SK-N-MC (cell line): ENCODE measurements at regions not wholly inside any gene's neighbourhood (a gene's known extent, or its start where the extent isn't known, plus 50 kb on each side); places are given as distances from the start of the nearest gene placed in this dataset.

Source experiments
- DNase-seq: peaks from one replicate; pipeline ENCODE4 v3.0.0-alpha.2; 2011; ENCODE audit warnings: low read depth, low spot score
- H3K27ac ChIP-seq: fragments of 200-600 bp; sonication (generic); 2 replicates; pipeline ENCODE4 v1.5.1; 2016; ENCODE audit warnings: mixed run types
- H3K36me3 ChIP-seq: fragments of 200-600 bp; sonication (generic); 2 replicates; pipeline ENCODE4 v1.6.1; 2017; ENCODE audit warnings: antibody characterized with exemption, low read length, mixed read lengths; ENCODE audit not compliant: insufficient read depth
- H3K4me3 ChIP-seq: fragments of 200-600 bp; sonication (generic); 2 replicates; pipeline ENCODE4 v1.5.1; 2016
- H3K9ac ChIP-seq: fragments of 200-600 bp; sonication (generic); 2 replicates; pipeline ENCODE4 v1.8.0; 2017; ENCODE audit warnings: mixed run types, mixed read lengths; ENCODE audit not compliant: insufficient read length
- H3K9me3 ChIP-seq: fragments of 200-600 bp; sonication (generic); 2 replicates; pipeline ENCODE4 v1.6.1; 2017; ENCODE audit warnings: low read depth, mild to moderate bottlenecking, antibody characterized with exemption, low read length, moderate library complexity, mixed read lengths
- EZH2 ChIP-seq: fragments of 200-600 bp; sonication (generic); IDR thresholded peaks from one replicate; pipeline ENCODE4 v1.6.1; 2017; ENCODE audit warnings: antibody characterized with exemption
- FOXP2 ChIP-seq: optimal IDR thresholded peaks from 2 replicates; pipeline ENCODE3; 2011; ENCODE audit warnings: mild to moderate bottlenecking, moderate library complexity; ENCODE audit not compliant: insufficient read depth; ENCODE audit errors: extremely low read length, control extremely low read depth
- POLR2AphosphoS5 ChIP-seq: IDR thresholded peaks from 2 replicates; pipeline ENCODE4 v1.6.1; 2012; ENCODE audit warnings: mild to moderate bottlenecking, low read depth, low read length, borderline replicate concordance

- H3K9ac ChIP-seq: no peak overlapping the region
- TF ChIP-seq FOXP2: no peak
- no peak for TF ChIP-seq POLR2AphosphoS5
- no peak for TF ChIP-seq EZH2
- H3K27ac ChIP-seq: no peak overlapping the region
Observed at GRCh38 chr7:17584822-17585221, 286.4 kb downstream of the AHR start.

GRCh38 chr7:17586711-17587110, 288.3 kb downstream of the AHR start:
- Histone ChIP-seq H3K4me3 (no peak overlapping the region), H3K9me3 (no peaks in the 10 kb centered on the region), H3K36me3 (no peaks in the 10 kb centered on the region), H3K9ac (no peak overlapping the region), H3K27ac (no peak overlapping the region)
- no peak for DNase-seq
- TF ChIP-seq POLR2AphosphoS5: no peak
- TF ChIP-seq EZH2: no peak
- no peak for TF ChIP-seq FOXP2

More at GRCh38 chr7:17584822-17585221, 286.4 kb downstream of the AHR start:
- no peak overlapping the region for H3K4me3 ChIP-seq
- DNase-seq: no peak
- H3K9me3 ChIP-seq: no peaks in the 10 kb centered on the region
- no peaks in the 10 kb centered on the region for H3K36me3 ChIP-seq

- H3K36me3 ChIP-seq: no peaks in the 10 kb centered on the region
- H3K9me3 ChIP-seq: no peaks in the 10 kb centered on the region
- no peak overlapping the region for H3K9ac ChIP-seq
- TF ChIP-seq POLR2AphosphoS5: no peak
- no peak for TF ChIP-seq EZH2
- TF ChIP-seq FOXP2: no peak
- no peak overlapping the region for H3K27ac ChIP-seq
- DNase-seq: no peak
- H3K4me3 ChIP-seq: no peak overlapping the region
Observed at GRCh38 chr7:17588730-17589129, 290.3 kb downstream of the AHR start.

GRCh38 chr7:17589671-17590070, 291.2 kb downstream of the AHR start:
- no peak for DNase-seq
- Histone ChIP-seq H3K9me3 (no peaks in the 10 kb centered on the region), H3K9ac (no peak overlapping the region), H3K27ac (no peak overlapping the region), H3K36me3 (no peaks in the 10 kb centered on the region), H3K4me3 (no peak overlapping the region)
- TF ChIP-seq FOXP2: no peak

- Histone ChIP-seq H3K27ac (no peak overlapping the region), H3K9ac (no peak overlapping the region), H3K36me3 (no peaks in the 10 kb centered on the region), H3K4me3 (no peak overlapping the region), H3K9me3 (no peaks in the 10 kb centered on the region)
- TF ChIP-seq FOXP2: no peak
- no peak for TF ChIP-seq EZH2
- no peak for TF ChIP-seq POLR2AphosphoS5
- no peak for DNase-seq
Observed at GRCh38 chr7:17590221-17590620, 291.8 kb downstream of the AHR start.

GRCh38 chr7:17593819-17594419, 295.5 kb downstream of the AHR start:
- TF ChIP-seq POLR2AphosphoS5: no peak
- Histone ChIP-seq H3K9ac (no peak overlapping the region), H3K9me3 (no peaks in the 10 kb centered on the region), H3K4me3 (no peak overlapping the region), H3K36me3 (no peaks in the 10 kb centered on the region), H3K27ac (no peak overlapping the region)
- no peak for DNase-seq

GRCh38 chr7:17595546-17595945, 297.1 kb downstream of the AHR start:
- Histone ChIP-seq H3K36me3 (no peaks in the 10 kb centered on the region), H3K9ac (no peak overlapping the region), H3K27ac (no peak overlapping the region), H3K4me3 (no peak overlapping the region), H3K9me3 (no peaks in the 10 kb centered on the region)
- no peak for TF ChIP-seq FOXP2
- DNase-seq: no peak

GRCh38 chr7:17598305-17598704, 299.9 kb downstream of the AHR start:
- H3K9ac ChIP-seq: no peak overlapping the region
- no peak for DNase-seq
- H3K36me3 ChIP-seq: no peaks in the 10 kb centered on the region
- no peak overlapping the region for H3K27ac ChIP-seq
- no peaks in the 10 kb centered on the region for H3K9me3 ChIP-seq
- H3K4me3 ChIP-seq: no peak overlapping the region
- TF ChIP-seq FOXP2 (no peak), EZH2 (no peak), POLR2AphosphoS5 (no peak)

- no peak overlapping the region for H3K27ac ChIP-seq
- no peak for DNase-seq
- no peak overlapping the region for H3K9ac ChIP-seq
Observed at GRCh38 chr7:17598846-17599245, 300.4 kb downstream of the AHR start.

More at GRCh38 chr7:17598846-17599245, 300.4 kb downstream of the AHR start:
- no peaks in the 10 kb centered on the region for H3K36me3 ChIP-seq
- TF ChIP-seq EZH2 (no peak), FOXP2 (no peak), POLR2AphosphoS5 (no peak)
- H3K4me3 ChIP-seq: no peak overlapping the region
- no peaks in the 10 kb centered on the region for H3K9me3 ChIP-seq
